HepG2 (cell line): ENCODE measurements at regions not wholly inside any gene's neighbourhood (a gene's known extent, or its start where the extent isn't known, plus 50 kb on each side); places are given as distances from the start of the nearest gene placed in this dataset.

ENCODE experiments used
- ATAC-seq: fragments of 200-7000 bp; cut with Tn5 transposase; 3 replicates; pipeline ENCODE4 v1.9.1; 2020; ENCODE audit warnings: mild to moderate bottlenecking, moderate library complexity
- BruUV-seq: library from RNA; stranded (reverse); fragments of 400-500 nt; replicated peaks from 2 replicates; lab custom pipeline; 2021; lab: Mats Ljungman, UMichigan
- CTCF ChIA-PET: fragments of 300-600 bp; formaldehyde crosslinking; extraction: SDS; loops from one replicate; lab custom pipeline; 2021; ENCODE audit warnings: low total read pairs, inconsistent platforms, low intra/inter-chr PET ratio; lab: Yijun Ruan, JAX
- POLR2A ChIA-PET: fragments of 350-600 bp; sonication (Branson Sonifier 250); formaldehyde crosslinking; loops from one replicate; lab custom pipeline; 2020; ENCODE audit warnings: antibody characterized with exemption, inconsistent platforms; lab: Yijun Ruan, JAX
- DNase-seq: peaks from one replicate; pipeline ENCODE4 v3.0.0-alpha.2; 2015; ENCODE audit warnings: low spot score
- FAIRE-seq: peaks from 3 replicates; lab custom pipeline; 2011; peaks lifted over from hg19 to GRCh38; lab: Jason Lieb, UNC
- H2AFZ ChIP-seq: one replicate; pipeline ENCODE4 v1.6.1; 2011; ENCODE audit warnings: low read length, inconsistent platforms
- H3K27ac ChIP-seq: fragments of 300-600 bp; 3 replicates; pipeline ENCODE4 v1.8.0; 2011; ENCODE audit warnings: mixed run types, mild to moderate bottlenecking, mixed read lengths, low read length, inconsistent platforms; ENCODE audit not compliant: insufficient read depth; ENCODE audit errors: extremely low read length
- H3K27me3 ChIP-seq, 2 experiments: fragments of 200-600 bp in 1 of 2; 2 replicates in 1 of 2; 3 replicates in 1 of 2; pipeline versions ENCODE4 v1.6.0 to v1.8.0; 2011; ENCODE audit warnings: low read length in 2 of 2, mild to moderate bottlenecking in 2 of 2, moderate library complexity in 2 of 2, inconsistent platforms in 1 of 2; ENCODE audit not compliant: insufficient read depth in 2 of 2, control insufficient read depth in 1 of 2
- H3K36me3 ChIP-seq, 2 experiments: fragments of 200-600 bp in 1 of 2; replicated peaks in 1 of 2; 2 replicates in 1 of 2; 3 replicates in 1 of 2; pipeline versions ENCODE4 v1.5.1 to v1.8.0; 2011; ENCODE audit warnings: low read length in 2 of 2, inconsistent platforms in 1 of 2; ENCODE audit not compliant: insufficient read depth in 2 of 2, control insufficient read depth in 1 of 2
- H3K4me1 ChIP-seq: 2 replicates; pipeline ENCODE4 v1.5.1; 2012; ENCODE audit warnings: low read length, inconsistent platforms; ENCODE audit not compliant: insufficient read depth
- H3K4me2 ChIP-seq: 2 replicates; pipeline ENCODE4 v1.6.0; 2011; ENCODE audit warnings: low read depth, low read length, inconsistent platforms
- H3K4me3 ChIP-seq, 3 experiments: fragments of 200-600 bp in 1 of 3; sonication (generic), shearing (Covaris generic) in 1 of 3; replicated peaks in 1 of 3; 2 replicates each; pipeline ENCODE4 v1.5.1; 2011 to 2016; ENCODE audit warnings: low read length in 3 of 3, inconsistent platforms in 2 of 3, low read depth in 2 of 3, mild to moderate bottlenecking in 2 of 3, control low read depth in 1 of 3, mixed read lengths in 1 of 3; ENCODE audit not compliant: insufficient read depth in 1 of 3
- H3K79me2 ChIP-seq: one replicate; pipeline ENCODE4 v1.6.1; 2011; ENCODE audit warnings: low read length, inconsistent platforms; ENCODE audit not compliant: insufficient read depth
- H3K9ac ChIP-seq: 2 replicates; pipeline ENCODE4 v1.6.0; 2011; ENCODE audit warnings: mild to moderate bottlenecking, low read depth, low read length, inconsistent platforms; ENCODE audit not compliant: insufficient read depth
- H3K9me3 ChIP-seq: 2 replicates; pipeline ENCODE4 v1.5.1; 2012; ENCODE audit warnings: mild to moderate bottlenecking, low read length
- H4K20me1 ChIP-seq: 2 replicates; pipeline ENCODE4 v1.6.0; 2011; ENCODE audit warnings: inconsistent platforms, mild to moderate bottlenecking, low read length, moderate library complexity; ENCODE audit not compliant: insufficient read depth
- BHLHE40 ChIP-seq: IDR thresholded peaks from 2 replicates; pipeline ENCODE4 v1.6.1; 2011; ENCODE audit warnings: low read length, improper control_type of control experiment
- KAT8 ChIP-seq: IDR thresholded peaks from 2 replicates; pipeline ENCODE4 v1.6.1; 2016; ENCODE audit warnings: missing genetic modification reagents, missing compliant biosample characterization
- ZBTB33 ChIP-seq: sonication (generic); formaldehyde crosslinking; IDR thresholded peaks from 2 replicates; pipeline ENCODE4 v1.4.0; 2020; ENCODE audit warnings: missing genetic modification reagents
- ZBTB38 ChIP-seq: sonication (generic); formaldehyde crosslinking; IDR thresholded peaks from 2 replicates; pipeline ENCODE4 v1.5.1; 2020; ENCODE audit warnings: mild to moderate bottlenecking, missing genetic modification reagents
- ZNF33A ChIP-seq: sonication (generic); formaldehyde crosslinking; IDR thresholded peaks from 2 replicates; pipeline ENCODE4 v1.5.1; 2020; ENCODE audit warnings: missing genetic modification reagents, mild to moderate bottlenecking, moderate library complexity, borderline replicate concordance
- ZNF687 ChIP-seq: sonication (generic); formaldehyde crosslinking; IDR thresholded peaks from 2 replicates; pipeline ENCODE4 v1.5.1; 2020; ENCODE audit warnings: mild to moderate bottlenecking, missing genetic modification reagents, moderate library complexity
- ZNF768 ChIP-seq: sonication (generic); formaldehyde crosslinking; IDR thresholded peaks from 2 replicates; pipeline ENCODE4 v1.4.0; 2020; ENCODE audit warnings: missing genetic modification reagents
- WGBS: methylation state at CpG from one replicate; pipeline ENCODE4 v1.1.6; 2017; ENCODE audit warnings: low lambda C conversion rate; 5-methylcytosine and 5-hydroxymethylcytosine counted together
- in situ Hi-C: cut with HindIII; loops from 2 replicates; pipeline ENCODE4 v1.10.0; 2017; ENCODE audit warnings: low pct_unique_long_range_greater_than_20kb; ENCODE audit not compliant: extremely low pct_ligation_motif_present
- intact Hi-C: fragments of 100-400 bp; cut with micrococcal nuclease; formaldehyde crosslinking; loops from one replicate; pipeline ENCODE4 v1.10.0; 2022; ENCODE audit not compliant: unreplicated experiment

- H3K9ac ChIP-seq = peak overlapping the region; percentile 52; the same call in 1 of the 2 replicates
- no peak overlapping the region; the same call in 1 of the 2 replicates for H3K4me2 ChIP-seq
- no peaks in the 10 kb centered on the region for H3K36me3 ChIP-seq
- H3K27ac ChIP-seq = peak overlapping the region; percentile 70
- POLR2A ChIA-PET = interaction anchor here (1.8 to 4.0 kb wide), 8 partner anchors 22 to 77 kb away, joined by 5 to 129 read pairs (median 10); partner anchors contain the start of gene KLF6
- no TSS peak for BruUV-seq
- TF ChIP-seq ZBTB33 (CRISPR knock-in tag) = peak; percentile 91
- no peak for TF ChIP-seq KAT8 (CRISPR knock-in tag)
- no peak for TF ChIP-seq ZNF33A
- peak; percentile 90 for TF ChIP-seq ZBTB38 (CRISPR knock-in tag)
- no peak for TF ChIP-seq BHLHE40
- TF ChIP-seq ZNF768 (CRISPR knock-in tag) = peak; percentile 69; the same call in 1 of the 2 replicates
- TF ChIP-seq ZNF687 (CRISPR knock-in tag) = peak; percentile 57
- TF ChIP-seq, all 625 proteins: peak for 4
- CTCF ChIA-PET = no interaction called here
- H3K4me1 ChIP-seq = peaks cover 67% of the 10 kb centered on the region
- no peaks in the 10 kb centered on the region for H3K9me3 ChIP-seq
- H3K4me3 ChIP-seq = no peak overlapping the region
- intact Hi-C loops = loop anchor here (2.0 kb wide), 2 partner anchors 34 to 42 kb away; no protein-coding TSS in a partner anchor
- DNase-seq = no peak
- H2AFZ ChIP-seq = no peak overlapping the region
- no peak for FAIRE-seq
- H3K27me3 ChIP-seq = no peaks in the 10 kb centered on the region
- in situ Hi-C loops = loop anchor here (5.0 kb wide), 1 partner anchor 66 kb away; the partner anchor contains the start of gene KLF6
- WGBS = 95% methylated on average over 7 of the region's 10 CpGs
- H4K20me1 ChIP-seq = no peaks in the 10 kb centered on the region
- no peaks in the 10 kb centered on the region for H3K79me2 ChIP-seq
- no peak for ATAC-seq
Measured at GRCh38 chr10:3853016-3853415, 68.0 kb upstream of the KLF6 start.
